HepG2 (cell line): ENCODE measurements at regions not wholly inside any gene's neighbourhood (a gene's known extent, or its start where the extent isn't known, plus 50 kb on each side); places are given as distances from the start of the nearest gene placed in this dataset.

Experiments used
- ARID2 ChIP-seq: sonication (generic); formaldehyde crosslinking; IDR thresholded peaks from 2 replicates; pipeline ENCODE4 v1.8.1; 2022; ENCODE audit warnings: mild to moderate bottlenecking, missing genetic modification reagents, borderline replicate concordance
- ARID4A ChIP-seq: sonication (generic); formaldehyde crosslinking; IDR thresholded peaks from 2 replicates; pipeline ENCODE4 v1.5.0; 2020; ENCODE audit warnings: mild to moderate bottlenecking, missing genetic modification reagents, borderline replicate concordance
- ATF1 ChIP-seq: IDR thresholded peaks from 2 replicates; pipeline ENCODE4 v1.6.1; 2016; ENCODE audit warnings: mild to moderate bottlenecking, control low read depth
- BCL6 ChIP-seq: IDR thresholded peaks from 2 replicates; pipeline ENCODE4 v1.6.1; 2016; ENCODE audit warnings: missing genetic modification reagents, missing compliant biosample characterization
- FUBP1 ChIP-seq: sonication (generic); formaldehyde crosslinking; IDR thresholded peaks from 2 replicates; pipeline ENCODE4 v1.5.1; 2020; ENCODE audit warnings: missing genetic modification reagents, mild to moderate bottlenecking, borderline replicate concordance
- GZF1 ChIP-seq: sonication (generic); formaldehyde crosslinking; IDR thresholded peaks from 2 replicates; pipeline ENCODE4 v1.5.1; 2020; ENCODE audit warnings: mild to moderate bottlenecking, missing genetic modification reagents
- HDAC1 ChIP-seq: sonication (generic); formaldehyde crosslinking; IDR thresholded peaks from 2 replicates; pipeline ENCODE4 v1.5.1; 2020; ENCODE audit warnings: mild to moderate bottlenecking, missing genetic modification reagents
- RCOR2 ChIP-seq: IDR thresholded peaks from 2 replicates; pipeline ENCODE4 v1.6.1; 2016; ENCODE audit warnings: missing biosample characterization, missing genetic modification reagents
- THYN1 ChIP-seq: sonication (generic); formaldehyde crosslinking; IDR thresholded peaks from 2 replicates; pipeline ENCODE4 v1.8.1; 2023; ENCODE audit warnings: low read depth, mild to moderate bottlenecking, moderate library complexity, missing genetic modification reagents, borderline replicate concordance
- ZBTB33 ChIP-seq: sonication (generic); formaldehyde crosslinking; IDR thresholded peaks from 2 replicates; pipeline ENCODE4 v1.4.0; 2020; ENCODE audit warnings: missing genetic modification reagents
- ZFP36 ChIP-seq: fragments of 150-350 bp; IDR thresholded peaks from 2 replicates; pipeline ENCODE4 v1.6.1; 2018; ENCODE audit warnings: borderline replicate concordance, low read length, low read depth; ENCODE audit not compliant: partially characterized antibody
- ZKSCAN5 ChIP-seq: sonication (generic); formaldehyde crosslinking; IDR thresholded peaks from 2 replicates; pipeline ENCODE4 v1.5.1; 2020; ENCODE audit warnings: mild to moderate bottlenecking, missing genetic modification reagents
- ZNF292 ChIP-seq: sonication (generic); formaldehyde crosslinking; IDR thresholded peaks from 2 replicates; pipeline ENCODE4 v1.8.1; 2022; ENCODE audit warnings: mild to moderate bottlenecking, low read depth, missing genetic modification reagents, borderline replicate concordance
- TF ChIP-seq, protein P1 (sequence below): sonication (generic); formaldehyde crosslinking; IDR thresholded peaks from 2 replicates; pipeline ENCODE4 v1.9.0; 2021; ENCODE audit warnings: missing genetic modification reagents, mild to moderate bottlenecking, borderline replicate concordance
- TF ChIP-seq, protein P2 (sequence below): sonication (generic); formaldehyde crosslinking; IDR thresholded peaks from 2 replicates; pipeline ENCODE4 v1.9.0; 2022; ENCODE audit warnings: low read depth, missing genetic modification reagents
- TF ChIP-seq, protein P3 (sequence below): sonication (generic); formaldehyde crosslinking; IDR thresholded peaks from 2 replicates; pipeline ENCODE4 v1.4.0; 2020; ENCODE audit warnings: missing genetic modification reagents, borderline replicate concordance

- TF ChIP-seq ZNF292 (CRISPR knock-in tag) (peak; percentile 56; the same call in 1 of the 2 replicates), ARID2 (CRISPR knock-in tag) (no peak), ZKSCAN5 (CRISPR knock-in tag) (no peak), HDAC1 (CRISPR knock-in tag) (peak; percentile 86), THYN1 (CRISPR knock-in tag) (no peak), ZBTB33 (peak; percentile 50), ARID4A (CRISPR knock-in tag) (peak; percentile 61; the same call in 1 of the 2 replicates), GZF1 (CRISPR knock-in tag) (no peak), BCL6 (CRISPR knock-in tag) (peak; percentile 90), ATF1 (no peak), FUBP1 (CRISPR knock-in tag) (no peak), ZFP36 (no peak), RCOR2 (CRISPR knock-in tag) (peak; percentile 89)
- TF ChIP-seq, protein P1, sequence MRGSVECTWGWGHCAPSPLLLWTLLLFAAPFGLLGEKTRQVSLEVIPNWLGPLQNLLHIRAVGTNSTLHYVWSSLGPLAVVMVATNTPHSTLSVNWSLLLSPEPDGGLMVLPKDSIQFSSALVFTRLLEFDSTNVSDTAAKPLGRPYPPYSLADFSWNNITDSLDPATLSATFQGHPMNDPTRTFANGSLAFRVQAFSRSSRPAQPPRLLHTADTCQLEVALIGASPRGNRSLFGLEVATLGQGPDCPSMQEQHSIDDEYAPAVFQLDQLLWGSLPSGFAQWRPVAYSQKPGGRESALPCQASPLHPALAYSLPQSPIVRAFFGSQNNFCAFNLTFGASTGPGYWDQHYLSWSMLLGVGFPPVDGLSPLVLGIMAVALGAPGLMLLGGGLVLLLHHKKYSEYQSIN = no peak
- TF ChIP-seq, protein P2, sequence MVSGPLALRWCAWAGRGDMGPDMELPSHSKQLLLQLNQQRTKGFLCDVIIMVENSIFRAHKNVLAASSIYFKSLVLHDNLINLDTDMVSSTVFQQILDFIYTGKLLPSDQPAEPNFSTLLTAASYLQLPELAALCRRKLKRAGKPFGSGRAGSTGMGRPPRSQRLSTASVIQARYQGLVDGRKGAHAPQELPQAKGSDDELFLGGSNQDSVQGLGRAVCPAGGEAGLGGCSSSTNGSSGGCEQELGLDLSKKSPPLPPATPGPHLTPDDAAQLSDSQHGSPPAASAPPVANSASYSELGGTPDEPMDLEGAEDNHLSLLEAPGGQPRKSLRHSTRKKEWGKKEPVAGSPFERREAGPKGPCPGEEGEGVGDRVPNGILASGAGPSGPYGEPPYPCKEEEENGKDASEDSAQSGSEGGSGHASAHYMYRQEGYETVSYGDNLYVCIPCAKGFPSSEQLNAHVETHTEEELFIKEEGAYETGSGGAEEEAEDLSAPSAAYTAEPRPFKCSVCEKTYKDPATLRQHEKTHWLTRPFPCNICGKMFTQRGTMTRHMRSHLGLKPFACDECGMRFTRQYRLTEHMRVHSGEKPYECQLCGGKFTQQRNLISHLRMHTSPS (CRISPR knock-in tag) = peak; percentile 53; the same call in 1 of the 2 replicates
- TF ChIP-seq, protein P3, sequence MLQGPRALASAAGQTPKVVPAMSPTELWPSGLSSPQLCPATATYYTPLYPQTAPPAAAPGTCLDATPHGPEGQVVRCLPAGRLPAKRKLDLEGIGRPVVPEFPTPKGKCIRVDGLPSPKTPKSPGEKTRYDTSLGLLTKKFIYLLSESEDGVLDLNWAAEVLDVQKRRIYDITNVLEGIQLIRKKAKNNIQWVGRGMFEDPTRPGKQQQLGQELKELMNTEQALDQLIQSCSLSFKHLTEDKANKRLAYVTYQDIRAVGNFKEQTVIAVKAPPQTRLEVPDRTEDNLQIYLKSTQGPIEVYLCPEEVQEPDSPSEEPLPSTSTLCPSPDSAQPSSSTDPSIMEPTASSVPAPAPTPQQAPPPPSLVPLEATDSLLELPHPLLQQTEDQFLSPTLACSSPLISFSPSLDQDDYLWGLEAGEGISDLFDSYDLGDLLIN (CRISPR knock-in tag) = no peak
Measured at GRCh38 chr3:72462595-72463011, 385.6 kb downstream of the SHQ1 start (continued).
